Endothelial cell of umbilical vein (primary cell): ENCODE measurements at regions not wholly inside any gene's neighbourhood (a gene's known extent, or its start where the extent isn't known, plus 50 kb on each side); places are given as distances from the start of the nearest gene placed in this dataset.
A peak's percentile ranks its signal among the peaks of the same experiment; 100 is the strongest.

Source experiments
- BruUV-seq: library from RNA; stranded (reverse); fragments of 400-500 nt; replicated peaks from 2 replicates; lab custom pipeline; 2021; lab: Mats Ljungman, UMichigan
- CTCF ChIA-PET: fragments of 300-600, 350-600 bp; sonication (Branson Sonifier 250); formaldehyde crosslinking; loops from one replicate; lab custom pipeline; 2021; ENCODE audit warnings: antibody characterized with exemption, inconsistent platforms; lab: Charles Lee
- POLR2A ChIA-PET: fragments of 300-600, 350-600 bp; sonication (Branson Sonifier 250); formaldehyde crosslinking; loops from one replicate; lab custom pipeline; 2021; ENCODE audit warnings: antibody characterized with exemption, inconsistent platforms; lab: Charles Lee
- DNase-seq: peaks from one replicate; pipeline ENCODE4 v3.0.0-alpha.2; 2011; ENCODE audit warnings: low read depth, low spot score
- FAIRE-seq: peaks from 2 replicates; lab custom pipeline; 2011; peaks lifted over from hg19 to GRCh38; lab: Jason Lieb, UNC
- H2AFZ ChIP-seq: 2 replicates; pipeline ENCODE4 v1.6.0; 2012; ENCODE audit warnings: low read depth, low read length, control low read depth, inconsistent platforms
- H3K27ac ChIP-seq: 2 replicates; pipeline ENCODE4 v1.5.1; 2011; ENCODE audit warnings: low read depth, mild to moderate bottlenecking, control low read depth, low read length, moderate library complexity; ENCODE audit not compliant: insufficient read depth
- H3K27me3 ChIP-seq, 2 experiments: 2 replicates each; pipeline versions ENCODE4 v1.6.0 to v1.6.1; 2011; ENCODE audit warnings: low read length in 2 of 2, mixed read lengths in 1 of 2; ENCODE audit not compliant: control insufficient read depth in 2 of 2, insufficient read depth in 2 of 2
- H3K36me3 ChIP-seq, 2 experiments: 2 replicates in 1 of 2; 3 replicates in 1 of 2; pipeline ENCODE4 v1.5.1; 2011; ENCODE audit warnings: low read length in 2 of 2, mild to moderate bottlenecking in 1 of 2, moderate library complexity in 1 of 2; ENCODE audit not compliant: control insufficient read depth in 2 of 2, insufficient read depth in 2 of 2; ENCODE audit errors: extremely low read depth in 1 of 2
- H3K4me1 ChIP-seq: 3 replicates; pipeline ENCODE4 v1.5.1; 2011; ENCODE audit warnings: mild to moderate bottlenecking, low read length; ENCODE audit not compliant: control insufficient read depth, insufficient read depth; ENCODE audit errors: extremely low read depth
- H3K4me2 ChIP-seq: 2 replicates; pipeline ENCODE4 v1.6.1; 2011; ENCODE audit warnings: low read length, control low read depth, mixed read lengths; ENCODE audit not compliant: insufficient read depth
- H3K4me3 ChIP-seq, 3 experiments: fragments of 200-600 bp in 1 of 3; sonication (generic), shearing (Covaris generic) in 1 of 3; replicated peaks in 1 of 3; 2 replicates each; pipeline ENCODE4 v1.5.1; 2011 to 2016; ENCODE audit warnings: control low read depth in 3 of 3, low read length in 3 of 3, mild to moderate bottlenecking in 2 of 3, inconsistent platforms in 1 of 3, low read depth in 1 of 3, moderate library complexity in 1 of 3; ENCODE audit not compliant: insufficient read depth in 1 of 3
- H3K79me2 ChIP-seq: 2 replicates; pipeline ENCODE4 v1.6.0; 2012; ENCODE audit warnings: low read length, inconsistent platforms; ENCODE audit not compliant: control insufficient read depth, insufficient read depth
- H3K9ac ChIP-seq: replicated peaks from 2 replicates; pipeline ENCODE3; 2011; ENCODE audit warnings: low read length, control low read depth; ENCODE audit not compliant: insufficient read depth; ENCODE audit errors: extremely low read depth
- H3K9me1 ChIP-seq: replicated peaks from 3 replicates; pipeline ENCODE4 v1.6.0; 2011; ENCODE audit warnings: mild to moderate bottlenecking, low read length; ENCODE audit not compliant: control insufficient read depth, insufficient read depth; ENCODE audit errors: extremely low read depth
- H3K9me3 ChIP-seq: replicated peaks from 2 replicates; pipeline ENCODE4 v1.5.1; 2012; ENCODE audit warnings: low read length, inconsistent platforms; ENCODE audit not compliant: control insufficient read depth, insufficient read depth
- H4K20me1 ChIP-seq: replicated peaks from 2 replicates; pipeline ENCODE3; 2011; ENCODE audit warnings: mild to moderate bottlenecking, low read length; ENCODE audit not compliant: control insufficient read depth, insufficient read depth; ENCODE audit errors: extremely low read depth
- EZH2 ChIP-seq: IDR thresholded peaks from 2 replicates; pipeline ENCODE4 v1.6.1; 2012; ENCODE audit warnings: borderline replicate concordance, low read depth, mild to moderate bottlenecking, moderate library complexity, low read length, inconsistent platforms; ENCODE audit not compliant: severe bottlenecking
- MYC ChIP-seq: IDR thresholded peaks from one replicate; pipeline ENCODE4 v1.6.1; 2011; ENCODE audit warnings: mild to moderate bottlenecking, low read depth, low read length
- POLR2A ChIP-seq: IDR thresholded peaks from 2 replicates; pipeline ENCODE4 v1.6.1; 2012; ENCODE audit warnings: low read depth, mild to moderate bottlenecking, control low read depth, low read length
- POLR2AphosphoS5 ChIP-seq: IDR thresholded peaks from 2 replicates; pipeline ENCODE4 v1.6.1; 2012; ENCODE audit warnings: low read depth, mild to moderate bottlenecking, control low read depth, low read length, moderate library complexity; ENCODE audit not compliant: insufficient read depth
- dilution Hi-C: fragments of 300-500 bp; cut with MboI; formaldehyde crosslinking; loops from one replicate; pipeline ENCODE4 v1.15.0; 2019; ENCODE audit warnings: low sequenced_read_pairs; ENCODE audit not compliant: extremely low pct_ligation_motif_present
- intact Hi-C: fragments of 100-400 bp; cut with micrococcal nuclease; formaldehyde crosslinking; loops from one replicate; pipeline ENCODE4 v1.10.0; 2022
- TF ChIP-seq, protein P1 (sequence below): IDR thresholded peaks from 2 replicates; pipeline ENCODE4 v1.6.1; 2011; ENCODE audit not compliant: insufficient read depth, insufficient read length
- TF ChIP-seq, protein P2 (sequence below), 2 donors: IDR thresholded peaks; 1 replicate in 1 of 2; 2 replicates in 1 of 2; pipeline ENCODE4 v1.5.1; 2011; ENCODE audit warnings: low read length in 2 of 2, mild to moderate bottlenecking in 2 of 2, moderate library complexity in 2 of 2, control low read depth in 1 of 2, inconsistent platforms in 1 of 2, low read depth in 1 of 2; ENCODE audit not compliant: insufficient read depth in 1 of 2; ENCODE audit errors: extremely low read depth in 1 of 2

DNA sequence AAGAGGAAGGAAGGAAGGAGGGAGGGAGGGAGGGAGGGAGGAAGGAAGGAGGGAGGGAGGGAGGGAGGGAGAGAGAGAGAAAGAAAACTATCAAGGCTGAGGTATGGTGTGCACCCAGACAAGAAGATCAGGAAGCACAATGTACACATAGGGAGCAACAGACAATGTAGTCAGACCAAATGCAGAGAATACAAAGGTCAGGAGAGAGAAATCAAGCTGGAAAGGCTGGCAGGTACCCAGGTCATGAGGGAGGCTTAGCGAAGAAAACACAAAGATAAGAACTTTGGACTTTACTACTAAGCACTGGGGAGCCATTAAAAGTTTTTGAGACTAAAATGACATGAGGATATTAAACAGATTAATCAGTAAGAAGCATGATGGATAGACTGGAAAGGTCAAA, 176.0 kb upstream of the TMCO5A start:
- Histone ChIP-seq H3K36me3 (no peaks in the 10 kb centered on the region), H3K4me3 (no peak overlapping the region), H3K27me3 (no peaks in the 10 kb centered on the region), H4K20me1 (no peaks in the 10 kb centered on the region), H3K9me3 (no peaks in the 10 kb centered on the region), H2AFZ (no peak overlapping the region), H3K4me2 (no peak overlapping the region), H3K4me1 (no peaks in the 10 kb centered on the region), H3K9ac (no peak overlapping the region), H3K27ac (no peak overlapping the region), H3K9me1 (no peaks in the 10 kb centered on the region), H3K79me2 (no peaks in the 10 kb centered on the region)
- dilution Hi-C loops, result no loop called here
- DNase-seq (no peak), FAIRE-seq (no peak)
- BruUV-seq, result no TSS peak
- ChIA-PET POLR2A (no interaction called here), CTCF (no interaction called here)
- intact Hi-C loops, result no loop called here
- TF ChIP-seq MYC, result no peak
- no peak for TF ChIP-seq POLR2AphosphoS5
- TF ChIP-seq, protein P1, sequence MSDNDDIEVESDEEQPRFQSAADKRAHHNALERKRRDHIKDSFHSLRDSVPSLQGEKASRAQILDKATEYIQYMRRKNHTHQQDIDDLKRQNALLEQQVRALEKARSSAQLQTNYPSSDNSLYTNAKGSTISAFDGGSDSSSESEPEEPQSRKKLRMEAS, result no peak
- TF ChIP-seq EZH2, result no peak

DNA sequence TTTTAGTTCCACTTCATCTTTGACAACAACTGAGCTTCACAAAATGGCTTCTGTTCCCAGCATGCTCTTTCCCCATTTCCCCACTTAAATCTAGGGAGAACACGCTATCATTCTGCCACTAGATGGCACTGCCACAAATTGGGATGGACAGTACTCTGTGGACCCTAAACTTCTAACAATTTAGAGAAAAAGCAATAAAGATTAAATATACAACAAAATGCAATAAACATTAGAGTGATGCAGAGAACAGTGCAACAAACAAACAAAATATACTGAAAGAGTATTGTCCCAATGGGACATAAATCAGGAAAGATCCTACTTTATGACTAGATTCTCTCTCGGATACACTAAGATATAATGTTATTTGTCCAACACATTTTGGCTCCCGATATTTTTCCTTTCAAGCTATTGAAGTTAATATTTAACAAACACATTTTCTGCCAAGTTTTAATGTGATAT, 169.7 kb upstream of the TMCO5A start:
- ChIA-PET POLR2A (no interaction called here), CTCF (interaction anchor here (0.6 to 3.6 kb wide), 23 partner anchors 9 to 136 kb away, joined by 3 to 93 read pairs (median 4); no protein-coding TSS in a partner anchor)
- H3K4me2 ChIP-seq, result peak overlapping the region; percentile 31
- DNase-seq, result peak; percentile 53
- BruUV-seq, result no TSS peak
- peak overlapping the region; percentile 96 for H2AFZ ChIP-seq
- no peaks in the 10 kb centered on the region for H3K9me1 ChIP-seq
- dilution Hi-C loops (no loop called here), intact Hi-C loops (loop anchor here (1.0 kb wide), 1 partner anchor 116 kb away; no protein-coding TSS in a partner anchor)
- no peak overlapping the region for H3K27ac ChIP-seq
- FAIRE-seq, result peak; percentile 87
- peaks cover 13% of the 10 kb centered on the region for H3K4me1 ChIP-seq
- no peak overlapping the region for H3K4me3 ChIP-seq
- TF ChIP-seq, protein P2, sequence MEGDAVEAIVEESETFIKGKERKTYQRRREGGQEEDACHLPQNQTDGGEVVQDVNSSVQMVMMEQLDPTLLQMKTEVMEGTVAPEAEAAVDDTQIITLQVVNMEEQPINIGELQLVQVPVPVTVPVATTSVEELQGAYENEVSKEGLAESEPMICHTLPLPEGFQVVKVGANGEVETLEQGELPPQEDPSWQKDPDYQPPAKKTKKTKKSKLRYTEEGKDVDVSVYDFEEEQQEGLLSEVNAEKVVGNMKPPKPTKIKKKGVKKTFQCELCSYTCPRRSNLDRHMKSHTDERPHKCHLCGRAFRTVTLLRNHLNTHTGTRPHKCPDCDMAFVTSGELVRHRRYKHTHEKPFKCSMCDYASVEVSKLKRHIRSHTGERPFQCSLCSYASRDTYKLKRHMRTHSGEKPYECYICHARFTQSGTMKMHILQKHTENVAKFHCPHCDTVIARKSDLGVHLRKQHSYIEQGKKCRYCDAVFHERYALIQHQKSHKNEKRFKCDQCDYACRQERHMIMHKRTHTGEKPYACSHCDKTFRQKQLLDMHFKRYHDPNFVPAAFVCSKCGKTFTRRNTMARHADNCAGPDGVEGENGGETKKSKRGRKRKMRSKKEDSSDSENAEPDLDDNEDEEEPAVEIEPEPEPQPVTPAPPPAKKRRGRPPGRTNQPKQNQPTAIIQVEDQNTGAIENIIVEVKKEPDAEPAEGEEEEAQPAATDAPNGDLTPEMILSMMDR (IDR thresholded peaks at IDR 0.05; ENCODE audit: extremely low read depth in 1 of 2, insufficient read depth in 1 of 2, low read depth in 1 of 2, low read length in 2 of 2), result peak; percentile 43 to 74
- TF ChIP-seq POLR2A (no peak), POLR2AphosphoS5 (no peak)
- no peaks in the 10 kb centered on the region for H3K27me3 ChIP-seq
- H3K9ac ChIP-seq, result no peak overlapping the region
- H3K9me3 ChIP-seq, result no peaks in the 10 kb centered on the region
- H3K36me3 ChIP-seq, result no peaks in the 10 kb centered on the region
- no peaks in the 10 kb centered on the region for H3K79me2 ChIP-seq
- H4K20me1 ChIP-seq, result no peaks in the 10 kb centered on the region
